Neural progenitor cell (in vitro differentiated cells): ENCODE measurements at regions not wholly inside any gene's neighbourhood (a gene's known extent, or its start where the extent isn't known, plus 50 kb on each side); places are given as distances from the start of the nearest gene placed in this dataset.

Source experiments
- DNase-seq: peaks from one replicate; pipeline ENCODE4 v3.0.0-alpha.2; 2016; ENCODE audit warnings: low spot score
- H2AFZ ChIP-seq: fragments of 200-600 bp; sonication (generic); replicated peaks from 2 replicates; pipeline ENCODE4 v1.6.1; 2016; ENCODE audit warnings: antibody characterized with exemption
- H3F3A ChIP-seq: fragments of 200-600 bp; sonication (generic); 2 replicates; pipeline ENCODE4 v1.6.1; 2016; ENCODE audit warnings: antibody characterized with exemption, low read depth
- H3K27ac ChIP-seq: fragments of 200-600 bp; sonication (generic); 2 replicates; pipeline ENCODE4 v1.5.1; 2016; ENCODE audit warnings: mild to moderate bottlenecking
- H3K27me3 ChIP-seq: fragments of 200-600 bp; sonication (generic); 2 replicates; pipeline ENCODE4 v1.6.1; 2016; ENCODE audit warnings: mild to moderate bottlenecking, moderate library complexity
- H3K36me3 ChIP-seq: fragments of 200-600 bp; sonication (generic); 2 replicates; pipeline ENCODE4 v1.5.1; 2016
- H3K4me1 ChIP-seq: fragments of 200-600 bp; sonication (generic); 2 replicates; pipeline ENCODE4 v1.6.1; 2016; ENCODE audit warnings: mixed run types
- H3K4me2 ChIP-seq: fragments of 200-600 bp; sonication (generic); 2 replicates; pipeline ENCODE4 v1.6.1; 2016
- H3K4me3 ChIP-seq: fragments of 200-600 bp; sonication (generic); 2 replicates; pipeline ENCODE4 v1.5.1; 2016
- H3K79me2 ChIP-seq: fragments of 200-600 bp; sonication (generic); 2 replicates; pipeline ENCODE4 v1.6.1; 2016; ENCODE audit warnings: low read depth
- H3K9ac ChIP-seq: fragments of 200-600 bp; sonication (generic); 2 replicates; pipeline ENCODE4 v1.6.1; 2016
- H3K9me3 ChIP-seq: fragments of 200-600 bp; sonication (generic); 2 replicates; pipeline ENCODE4 v1.5.1; 2016; ENCODE audit warnings: low read depth
- H4K20me1 ChIP-seq: fragments of 200-600 bp; sonication (generic); 2 replicates; pipeline ENCODE4 v1.6.1; 2016; ENCODE audit warnings: low read depth
- H3K27ac Mint-ChIP-seq: 3 replicates; pipeline ENCODE4 v1.8.0; 2021; ENCODE audit warnings: mixed read lengths
- H3K27me3 Mint-ChIP-seq: 2 replicates; pipeline ENCODE4 v1.8.0; 2022; ENCODE audit warnings: low read depth, mild to moderate bottlenecking, inconsistent platforms, moderate library complexity, mixed read lengths; ENCODE audit not compliant: insufficient read depth
- H3K36me3 Mint-ChIP-seq: 3 replicates; pipeline ENCODE4 v1.8.0; 2021; ENCODE audit warnings: mixed read lengths
- H3K4me1 Mint-ChIP-seq: 3 replicates; pipeline ENCODE4 v1.8.0; 2021; ENCODE audit warnings: mixed read lengths
- H3K4me3 Mint-ChIP-seq: 3 replicates; pipeline ENCODE4 v1.8.0; 2021; ENCODE audit warnings: mild to moderate bottlenecking, moderate library complexity, mixed read lengths
- H3K9me3 Mint-ChIP-seq: 3 replicates; pipeline ENCODE4 v1.8.0; 2020; ENCODE audit warnings: mixed read lengths
- CTCF ChIP-seq: fragments of 200-600 bp; sonication (generic); IDR thresholded peaks from 2 replicates; pipeline ENCODE4 v1.5.1; 2017; ENCODE audit warnings: antibody characterized with exemption, mild to moderate bottlenecking
- EZH2 ChIP-seq: fragments of 200-600 bp; sonication (generic); IDR thresholded peaks from 2 replicates; pipeline ENCODE4 v1.6.1; 2017; ENCODE audit warnings: antibody characterized with exemption, mild to moderate bottlenecking, moderate library complexity
- EZH2phosphoT487 ChIP-seq: fragments of 200-600 bp; sonication (generic); IDR thresholded peaks from 2 replicates; pipeline ENCODE4 v1.6.1; 2017; ENCODE audit warnings: antibody characterized with exemption

GRCh38 chr1:94355485-94355980 lies 62.7 kb upstream of the ABCD3 start:
- H3F3A ChIP-seq = no peaks in the 10 kb centered on the region
- H3K79me2 ChIP-seq = no peaks in the 10 kb centered on the region
- TF ChIP-seq CTCF (no peak), EZH2phosphoT487 (no peak), EZH2 (no peak)
- H4K20me1 ChIP-seq = no peaks in the 10 kb centered on the region
- H3K4me3 Mint-ChIP-seq = no peak overlapping the region
- no peak overlapping the region for H3K4me2 ChIP-seq
- H3K9me3 Mint-ChIP-seq = no peaks in the 10 kb centered on the region
- no peak for DNase-seq
- H2AFZ ChIP-seq = no peak overlapping the region
- no peak overlapping the region for H3K27ac Mint-ChIP-seq
- peaks cover 8% of the 10 kb centered on the region for H3K27me3 Mint-ChIP-seq
- no peaks in the 10 kb centered on the region for H3K27me3 ChIP-seq
- H3K4me1 Mint-ChIP-seq = peaks cover 5% of the 10 kb centered on the region
- no peak overlapping the region for H3K9ac ChIP-seq
- H3K9me3 ChIP-seq = no peaks in the 10 kb centered on the region
- no peaks in the 10 kb centered on the region for H3K36me3 ChIP-seq
- no peak overlapping the region for H3K4me3 ChIP-seq
- H3K36me3 Mint-ChIP-seq = no peaks in the 10 kb centered on the region
- H3K27ac ChIP-seq = no peak overlapping the region
- peaks cover 6% of the 10 kb centered on the region for H3K4me1 ChIP-seq

- Mint-ChIP-seq H3K27ac (no peak overlapping the region), H3K27me3 (peaks cover 15% of the 10 kb centered on the region), H3K4me3 (no peak overlapping the region), H3K4me1 (peaks cover 5% of the 10 kb centered on the region), H3K9me3 (no peaks in the 10 kb centered on the region), H3K36me3 (no peaks in the 10 kb centered on the region)
- H2AFZ ChIP-seq = no peak overlapping the region
- no peaks in the 10 kb centered on the region for H4K20me1 ChIP-seq
- no peak overlapping the region for H3K4me3 ChIP-seq
- no peaks in the 10 kb centered on the region for H3K9me3 ChIP-seq
- no peaks in the 10 kb centered on the region for H3K27me3 ChIP-seq
- DNase-seq = no peak
- H3F3A ChIP-seq = no peaks in the 10 kb centered on the region
- no peaks in the 10 kb centered on the region for H3K36me3 ChIP-seq
- H3K4me2 ChIP-seq = no peak overlapping the region
- H3K9ac ChIP-seq = no peak overlapping the region
- H3K27ac ChIP-seq = no peak overlapping the region
- TF ChIP-seq EZH2 (no peak), EZH2phosphoT487 (no peak), CTCF (no peak)
- peaks cover 6% of the 10 kb centered on the region for H3K4me1 ChIP-seq
- H3K79me2 ChIP-seq = no peaks in the 10 kb centered on the region
These were observed 66.7 kb upstream of the ABCD3 start for GRCh38 chr1:94351481-94351880.

- no peak for DNase-seq
- Mint-ChIP-seq H3K27me3 (peaks cover 15% of the 10 kb centered on the region), H3K27ac (no peak overlapping the region), H3K4me1 (peaks cover under 1% of the 10 kb centered on the region), H3K9me3 (no peaks in the 10 kb centered on the region), H3K36me3 (no peaks in the 10 kb centered on the region), H3K4me3 (no peak overlapping the region)
- no peaks in the 10 kb centered on the region for H3K27me3 ChIP-seq
- H3K9ac ChIP-seq = no peak overlapping the region
- H3K79me2 ChIP-seq = no peaks in the 10 kb centered on the region
- H2AFZ ChIP-seq = no peak overlapping the region
- no peaks in the 10 kb centered on the region for H3K9me3 ChIP-seq
- H3K36me3 ChIP-seq = no peaks in the 10 kb centered on the region
- no peak overlapping the region for H3K4me2 ChIP-seq
- peaks cover 4% of the 10 kb centered on the region for H3K4me1 ChIP-seq
- no peak overlapping the region for H3K4me3 ChIP-seq
- H4K20me1 ChIP-seq = no peaks in the 10 kb centered on the region
- no peak overlapping the region for H3K27ac ChIP-seq
- no peaks in the 10 kb centered on the region for H3F3A ChIP-seq
- no peak for TF ChIP-seq CTCF
- no peak for TF ChIP-seq EZH2phosphoT487
- no peak for TF ChIP-seq EZH2
These were observed 67.8 kb upstream of the ABCD3 start for GRCh38 chr1:94350350-94350924.
